HuH-7 (cell line): ENCODE measurements at regions not wholly inside any gene's neighbourhood (a gene's known extent, or its start where the extent isn't known, plus 50 kb on each side); places are given as distances from the start of the nearest gene placed in this dataset.
"Not testable (repeated sequence)": the region's sequence is repeated elsewhere in the genome, so short reads cannot be mapped to it uniquely, and the experiment has no call there.

ENCODE experiments used
- DNase-seq: peaks from one replicate; pipeline ENCODE4 v3.0.0; 2011; ENCODE audit warnings: low spot score

- no peak for DNase-seq
These were observed 613.5 kb downstream of the C6orf118 start for GRCh38 chr6:164695896-164696295.

GRCh38 chr6:164694386-164694785 is 615.0 kb downstream of the C6orf118 start:
- DNase-seq = no peak

- no peak for DNase-seq
These were observed 615.5 kb downstream of the C6orf118 start for GRCh38 chr6:164693944-164694343.

- DNase-seq = no peak
These were observed 616.5 kb downstream of the C6orf118 start for GRCh38 chr6:164692772-164693510.

GRCh38 chr6:164690702-164691500 is 618.5 kb downstream of the C6orf118 start:
- no peak for DNase-seq

- DNase-seq = no peak
These were observed 619.2 kb downstream of the C6orf118 start for GRCh38 chr6:164690241-164690640.

GRCh38 chr6:164665328-164665727 is 644.1 kb downstream of the C6orf118 start:
- DNase-seq = no peak

GRCh38 chr6:164663634-164664033 is 645.8 kb downstream of the C6orf118 start:
- DNase-seq = no peak

- no peak for DNase-seq
These were observed 647.7 kb downstream of the C6orf118 start for GRCh38 chr6:164661716-164662115.

- DNase-seq = no peak
These were observed 648.6 kb downstream of the C6orf118 start for GRCh38 chr6:164660781-164661180.

GRCh38 chr6:164640956-164641355 is 668.4 kb downstream of the C6orf118 start:
- no peak for DNase-seq

- DNase-seq = no peak
These were observed 681.0 kb downstream of the C6orf118 start for GRCh38 chr6:164628302-164628931.

GRCh38 chr6:164616917-164617524 is 692.4 kb downstream of the C6orf118 start:
- DNase-seq = no peak

- DNase-seq = no peak
These were observed 696.7 kb downstream of the C6orf118 start for GRCh38 chr6:164612751-164613150.

GRCh38 chr6:164610859-164611258 is 698.5 kb downstream of the C6orf118 start:
- not testable (repeated sequence) for DNase-seq

GRCh38 chr6:164602415-164602814 is 707.0 kb downstream of the C6orf118 start:
- DNase-seq = not testable (repeated sequence)

GRCh38 chr6:164581563-164581962 is 727.8 kb downstream of the C6orf118 start:
- no peak for DNase-seq

- DNase-seq = no peak
These were observed 730.4 kb downstream of the C6orf118 start for GRCh38 chr6:164579035-164579434.

GRCh38 chr6:164578616-164579015 is 730.8 kb downstream of the C6orf118 start:
- no peak for DNase-seq

- no peak for DNase-seq
These were observed 738.6 kb downstream of the C6orf118 start for GRCh38 chr6:164570801-164571200.

GRCh38 chr6:164569509-164569908 is 739.9 kb downstream of the C6orf118 start:
- DNase-seq = no peak

GRCh38 chr6:164563924-164564323 is 745.5 kb downstream of the C6orf118 start:
- DNase-seq = no peak
